PC-3 (cell line): ENCODE measurements at regions not wholly inside any gene's neighbourhood (a gene's known extent, or its start where the extent isn't known, plus 50 kb on each side); places are given as distances from the start of the nearest gene placed in this dataset.

Source experiments
- ATAC-seq: fragments of 200-7000 bp; cut with Tn5 transposase; 2 replicates; pipeline ENCODE4 v1.9.1; 2020; ENCODE audit warnings: mild to moderate bottlenecking, moderate library complexity
- BruUV-seq: library from RNA; stranded (reverse); fragments of 400-500 nt; replicated peaks from 2 replicates; lab custom pipeline; 2021; lab: Mats Ljungman, UMichigan
- CTCF ChIA-PET: fragments of 300-600 bp; sonication (Branson Sonifier 250); formaldehyde crosslinking; loops from one replicate; lab custom pipeline; 2022; ENCODE audit warnings: antibody characterized with exemption; lab: Charles Lee
- POLR2A ChIA-PET: fragments of 300-600 bp; sonication (Branson Sonifier 250); formaldehyde crosslinking; loops from one replicate; lab custom pipeline; 2022; ENCODE audit warnings: antibody characterized with exemption; ENCODE audit not compliant: unreplicated experiment; lab: Charles Lee
- DNase-seq: peaks from one replicate; pipeline ENCODE4 v3.0.0-alpha.2; 2015
- H2AFZ ChIP-seq: fragments of 300-600 bp; sonication (generic); 2 replicates; pipeline ENCODE4 v1.6.0; 2016; ENCODE audit warnings: antibody characterized with exemption, low read length
- H3F3A ChIP-seq: fragments of 300-600 bp; sonication (generic); one replicate; pipeline ENCODE4 v1.6.0; 2017; ENCODE audit warnings: antibody characterized with exemption, low read length, control low read depth, mild to moderate bottlenecking; ENCODE audit not compliant: unreplicated experiment
- H3K27ac ChIP-seq: fragments of 300-600 bp; sonication (generic); 2 replicates; pipeline ENCODE4 v1.5.1; 2016; ENCODE audit warnings: mild to moderate bottlenecking, low read length
- H3K27me3 ChIP-seq: fragments of 300-600 bp; sonication (generic); 2 replicates; pipeline ENCODE4 v1.6.1; 2016; ENCODE audit warnings: low read length, mixed read lengths
- H3K36me3 ChIP-seq: fragments of 300-600 bp; sonication (generic); 2 replicates; pipeline ENCODE4 v1.6.1; 2016; ENCODE audit warnings: low read depth, mixed run types, low read length, mixed read lengths
- H3K4me1 ChIP-seq: fragments of 300-600 bp; sonication (generic); 2 replicates; pipeline ENCODE4 v1.5.1; 2016; ENCODE audit warnings: low read length; ENCODE audit not compliant: insufficient read depth
- H3K4me2 ChIP-seq: fragments of 300-600 bp; sonication (generic); 2 replicates; pipeline ENCODE4 v1.6.0; 2016; ENCODE audit warnings: low read length
- H3K4me3 ChIP-seq: fragments of 300-600 bp; sonication (generic); 2 replicates; pipeline ENCODE4 v1.5.1; 2016; ENCODE audit warnings: mild to moderate bottlenecking, low read length, mixed read lengths
- H3K79me2 ChIP-seq: fragments of 300-600 bp; sonication (generic); 2 replicates; pipeline ENCODE4 v1.6.1; 2017; ENCODE audit warnings: low read length, mixed read lengths
- H3K9ac ChIP-seq: fragments of 300-600 bp; sonication (generic); 2 replicates; pipeline ENCODE4 v1.6.0; 2016; ENCODE audit warnings: mild to moderate bottlenecking, low read length
- H3K9me2 ChIP-seq: fragments of 300-600 bp; sonication (generic); replicated peaks from 2 replicates; pipeline ENCODE4 v1.6.1; 2016; ENCODE audit warnings: mixed run types, low read length, mixed read lengths
- H3K9me3 ChIP-seq: fragments of 300-600 bp; sonication (generic); 2 replicates; pipeline ENCODE4 v1.6.1; 2016; ENCODE audit warnings: low read length, mixed read lengths
- H4K20me1 ChIP-seq: fragments of 300-600 bp; sonication (generic); 2 replicates; pipeline ENCODE4 v1.6.1; 2016; ENCODE audit warnings: low read length, mixed read lengths
- EZH2 ChIP-seq: fragments of 300-600 bp; sonication (generic); IDR thresholded peaks from one replicate; pipeline ENCODE4 v1.6.1; 2017; ENCODE audit warnings: antibody characterized with exemption, mild to moderate bottlenecking, low read length; ENCODE audit not compliant: unreplicated experiment
- EZH2phosphoT487 ChIP-seq: fragments of 300-600 bp; sonication (generic); IDR thresholded peaks from 2 replicates; pipeline ENCODE4 v1.6.1; 2018; ENCODE audit warnings: mild to moderate bottlenecking, antibody characterized with exemption, low read length, borderline replicate concordance
- intact Hi-C: fragments of 100-400 bp; cut with micrococcal nuclease; formaldehyde crosslinking; loops from 2 replicates; pipeline ENCODE4 v1.9.0; 2023
- TF ChIP-seq, protein P1 (sequence below): fragments of 300-600 bp; sonication (generic); conservative IDR thresholded peaks from 2 replicates; pipeline ENCODE4 v1.5.1; 2017; ENCODE audit warnings: antibody characterized with exemption, low read depth, mild to moderate bottlenecking, low read length

DNA sequence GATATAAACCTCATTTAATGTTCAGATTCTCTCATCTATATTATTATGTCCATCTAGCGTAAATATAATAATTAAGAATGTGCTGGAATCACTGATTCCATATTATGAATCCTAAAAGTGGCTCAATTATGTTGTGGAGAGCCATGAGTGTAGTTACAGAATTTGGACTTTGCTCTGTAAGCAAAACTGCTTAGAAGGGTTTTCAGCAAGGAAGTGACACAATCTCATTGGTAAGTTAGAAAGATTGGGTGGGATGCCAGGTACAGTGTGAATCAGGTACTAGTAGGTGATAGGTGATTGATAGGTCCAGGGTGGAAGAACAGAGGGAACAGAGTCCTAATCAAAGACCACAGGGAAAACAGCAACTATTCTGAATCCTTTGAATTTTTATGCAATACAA, 74.9 kb upstream of the ABLIM1 start:
- intact Hi-C loops = no loop called here
- Histone ChIP-seq H3F3A (no peaks in the 10 kb centered on the region), H2AFZ (no peak overlapping the region), H3K36me3 (no peaks in the 10 kb centered on the region), H3K27me3 (no peaks in the 10 kb centered on the region), H3K4me3 (no peak overlapping the region), H3K27ac (no peak overlapping the region), H3K9me2 (no peaks in the 10 kb centered on the region), H3K9ac (no peak overlapping the region), H3K79me2 (no peaks in the 10 kb centered on the region), H3K9me3 (no peaks in the 10 kb centered on the region), H4K20me1 (no peaks in the 10 kb centered on the region), H3K4me1 (no peaks in the 10 kb centered on the region), H3K4me2 (no peak overlapping the region)
- ATAC-seq (no peak), DNase-seq (no peak)
- ChIA-PET POLR2A (no interaction called here), CTCF (interaction anchor here (0.6 kb wide), 1 partner anchor 55 kb away, joined by 3 read pairs; no protein-coding TSS in a partner anchor)
- TF ChIP-seq, protein P1, sequence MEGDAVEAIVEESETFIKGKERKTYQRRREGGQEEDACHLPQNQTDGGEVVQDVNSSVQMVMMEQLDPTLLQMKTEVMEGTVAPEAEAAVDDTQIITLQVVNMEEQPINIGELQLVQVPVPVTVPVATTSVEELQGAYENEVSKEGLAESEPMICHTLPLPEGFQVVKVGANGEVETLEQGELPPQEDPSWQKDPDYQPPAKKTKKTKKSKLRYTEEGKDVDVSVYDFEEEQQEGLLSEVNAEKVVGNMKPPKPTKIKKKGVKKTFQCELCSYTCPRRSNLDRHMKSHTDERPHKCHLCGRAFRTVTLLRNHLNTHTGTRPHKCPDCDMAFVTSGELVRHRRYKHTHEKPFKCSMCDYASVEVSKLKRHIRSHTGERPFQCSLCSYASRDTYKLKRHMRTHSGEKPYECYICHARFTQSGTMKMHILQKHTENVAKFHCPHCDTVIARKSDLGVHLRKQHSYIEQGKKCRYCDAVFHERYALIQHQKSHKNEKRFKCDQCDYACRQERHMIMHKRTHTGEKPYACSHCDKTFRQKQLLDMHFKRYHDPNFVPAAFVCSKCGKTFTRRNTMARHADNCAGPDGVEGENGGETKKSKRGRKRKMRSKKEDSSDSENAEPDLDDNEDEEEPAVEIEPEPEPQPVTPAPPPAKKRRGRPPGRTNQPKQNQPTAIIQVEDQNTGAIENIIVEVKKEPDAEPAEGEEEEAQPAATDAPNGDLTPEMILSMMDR = no peak
- no peak for TF ChIP-seq EZH2
- no peak for TF ChIP-seq EZH2phosphoT487
- no TSS peak for BruUV-seq

DNA sequence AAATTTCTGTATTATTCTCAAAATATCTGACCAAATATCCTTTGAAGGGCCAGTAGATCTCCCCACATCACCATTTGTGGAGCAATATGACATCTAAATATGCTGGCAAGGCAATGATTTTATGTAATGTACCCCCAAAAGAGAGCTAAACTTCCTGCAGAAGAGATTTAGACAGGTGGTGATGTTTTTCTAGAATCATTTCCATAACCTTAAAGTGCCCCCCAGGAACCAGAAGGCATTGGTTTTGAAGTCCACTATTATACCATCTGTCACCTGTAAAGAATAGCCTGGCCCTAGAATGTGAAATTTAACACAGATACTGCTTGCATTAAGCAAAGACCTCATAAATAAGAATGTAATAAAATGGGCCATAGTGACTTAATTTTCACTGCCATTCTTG, 77.9 kb upstream of the ABLIM1 start:
- ATAC-seq (no peak), DNase-seq (no peak)
- H3K9ac ChIP-seq = no peak overlapping the region
- H3K27me3 ChIP-seq = no peaks in the 10 kb centered on the region
- H3K4me3 ChIP-seq = no peak overlapping the region
- H3K9me3 ChIP-seq = no peaks in the 10 kb centered on the region
- H3K4me1 ChIP-seq = no peaks in the 10 kb centered on the region
- ChIA-PET CTCF (no interaction called here), POLR2A (no interaction called here)
- intact Hi-C loops = no loop called here
- no peaks in the 10 kb centered on the region for H3F3A ChIP-seq
- no peaks in the 10 kb centered on the region for H3K9me2 ChIP-seq
- H4K20me1 ChIP-seq = no peaks in the 10 kb centered on the region
- TF ChIP-seq, protein P1 = no peak
- TF ChIP-seq EZH2 (no peak), EZH2phosphoT487 (no peak)
- no peaks in the 10 kb centered on the region for H3K79me2 ChIP-seq
- no peak overlapping the region for H3K27ac ChIP-seq
- no TSS peak for BruUV-seq
- no peak overlapping the region for H3K4me2 ChIP-seq
- no peak overlapping the region for H2AFZ ChIP-seq
- no peaks in the 10 kb centered on the region for H3K36me3 ChIP-seq

DNA sequence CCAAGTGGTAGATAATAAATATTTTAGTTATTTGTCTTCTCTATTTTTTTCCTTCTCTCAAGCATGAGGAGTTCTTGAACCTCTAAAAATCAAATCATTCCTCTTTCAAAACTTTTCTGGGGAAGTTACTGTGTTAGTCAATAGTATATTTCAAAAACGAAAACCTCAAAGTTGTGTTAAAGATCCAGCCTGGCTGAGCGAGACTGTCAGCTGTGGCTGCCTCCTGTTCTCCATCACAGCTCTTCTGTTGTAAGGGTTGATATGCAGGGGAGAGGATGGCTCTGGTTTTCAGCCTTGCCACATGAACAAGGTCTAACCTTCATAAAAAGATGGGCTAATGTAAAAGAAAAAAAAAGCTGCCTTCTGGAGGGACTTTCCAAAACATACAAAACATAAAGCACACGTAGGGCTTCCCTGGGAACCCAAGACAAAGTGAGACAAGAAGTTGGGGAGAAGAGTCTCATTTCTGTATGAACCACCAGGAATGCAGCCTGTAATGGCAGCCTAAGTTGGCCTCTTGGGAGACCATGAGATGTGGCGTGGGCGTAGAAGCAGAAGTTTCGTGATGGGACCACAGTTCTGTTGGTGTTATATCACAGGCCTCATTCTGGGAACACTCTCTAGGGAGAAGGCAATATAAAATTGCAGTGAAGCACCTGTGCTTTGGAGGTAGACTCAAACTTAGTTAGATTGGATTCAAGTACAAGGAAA, 77.9 kb upstream of the FHIP2A start:
- no peak overlapping the region for H2AFZ ChIP-seq
- BruUV-seq = no TSS peak
- no peaks in the 10 kb centered on the region for H3K36me3 ChIP-seq
- no peak overlapping the region for H3K4me2 ChIP-seq
- no peaks in the 10 kb centered on the region for H3K4me1 ChIP-seq
- DNase-seq = no peak
- H4K20me1 ChIP-seq = no peaks in the 10 kb centered on the region
- CTCF ChIA-PET = no interaction called here
- H3K9me2 ChIP-seq = no peaks in the 10 kb centered on the region
- TF ChIP-seq, protein P1 = no peak
- no peak for TF ChIP-seq EZH2phosphoT487
- TF ChIP-seq EZH2 = no peak
- H3K9me3 ChIP-seq = no peaks in the 10 kb centered on the region
- H3K9ac ChIP-seq = no peak overlapping the region
- POLR2A ChIA-PET = no interaction called here
- no peaks in the 10 kb centered on the region for H3K79me2 ChIP-seq
- no peaks in the 10 kb centered on the region for H3K27me3 ChIP-seq
- no peak overlapping the region for H3K27ac ChIP-seq
- ATAC-seq = no peak
- intact Hi-C loops = no loop called here
- H3K4me3 ChIP-seq = no peak overlapping the region
- no peaks in the 10 kb centered on the region for H3F3A ChIP-seq
